BLaER1 treated with 17β-estradiol and CSF1 and Interleukin-3, amounts not matched to agents 10 nM and 100 nM (cell line): ENCODE measurements at regions not wholly inside any gene's neighbourhood (a gene's known extent, or its start where the extent isn't known, plus 50 kb on each side); places are given as distances from the start of the nearest gene placed in this dataset.
A peak's percentile ranks its signal among the peaks of the same experiment; 100 is the strongest.

Experiments
- H3K27ac ChIP-seq, 11 experiments: shearing (Covaris generic); formaldehyde crosslinking; 2 replicates each; pipeline ENCODE4 v1.8.1; 2022
- H3K27me3 ChIP-seq, 11 experiments: shearing (Covaris generic); formaldehyde crosslinking; 2 replicates each; pipeline ENCODE4 v1.8.1; 2022
- H3K36me3 ChIP-seq, 11 experiments: shearing (Covaris generic); formaldehyde crosslinking; 2 replicates each; pipeline ENCODE4 v1.8.1; 2022
- H3K4me1 ChIP-seq, 10 experiments: shearing (Covaris generic); formaldehyde crosslinking; 2 replicates each; pipeline ENCODE4 v1.8.1; 2022
- H3K4me2 ChIP-seq, 11 experiments: shearing (Covaris generic); formaldehyde crosslinking; 2 replicates each; pipeline ENCODE4 v1.8.1; 2022
- H3K4me3 ChIP-seq, 10 experiments: shearing (Covaris generic); formaldehyde crosslinking; 2 replicates each; pipeline ENCODE4 v1.8.1; 2022
- H3K9ac ChIP-seq, 11 experiments: shearing (Covaris generic); formaldehyde crosslinking; 2 replicates each; pipeline ENCODE4 v1.8.1; 2022
- H3K9me3 ChIP-seq, 11 experiments: shearing (Covaris generic); formaldehyde crosslinking; replicated peaks in 1 of 11; 2 replicates each; pipeline ENCODE4 v1.8.1; 2022
- H4K20me1 ChIP-seq, 11 experiments: shearing (Covaris generic); formaldehyde crosslinking; 2 replicates each; pipeline ENCODE4 v1.8.1; 2022
- Cebpa-rat ChIP-seq, 11 experiments: shearing (Covaris generic); IDR thresholded peaks; 2 replicates each; pipeline ENCODE4 v1.8.1; 2022

GRCh38 chr12:20264026-20264425 is 104.3 kb upstream of the PDE3A start:
- H3K27me3 ChIP-seq = no peaks in the 10 kb centered on the region
- no peak overlapping the region for H3K4me2 ChIP-seq
- H3K27ac ChIP-seq = no peak overlapping the region
- H3K4me3 ChIP-seq = no peak overlapping the region
- no peaks in the 10 kb centered on the region for H4K20me1 ChIP-seq
- no peaks in the 10 kb centered on the region for H3K9me3 ChIP-seq
- H3K4me1 ChIP-seq = peaks cover 0 to 9% (median 0%) of the 10 kb centered on the region in 10 experiments; a peak in 1 of 20 replicates
- H3K9ac ChIP-seq = no peak overlapping the region
- no peaks in the 10 kb centered on the region for H3K36me3 ChIP-seq
- no peak for TF ChIP-seq Cebpa-rat (IDR thresholded peaks at IDR 0.05)

GRCh38 chr12:20264608-20265114 is 103.7 kb upstream of the PDE3A start:
- Histone ChIP-seq H3K36me3 (no peaks in the 10 kb centered on the region), H4K20me1 (no peaks in the 10 kb centered on the region), H3K27me3 (no peaks in the 10 kb centered on the region), H3K27ac (no peak overlapping the region), H3K4me3 (no peak overlapping the region), H3K9ac (no peak overlapping the region), H3K4me1 (peaks cover 0 to 9% (median 0%) of the 10 kb centered on the region in 10 experiments; a peak in 1 of 20 replicates), H3K4me2 (no peak overlapping the region), H3K9me3 (no peaks in the 10 kb centered on the region)
- no peak for TF ChIP-seq Cebpa-rat (IDR thresholded peaks at IDR 0.05)

- Histone ChIP-seq H4K20me1 (no peaks in the 10 kb centered on the region), H3K27ac (no peak overlapping the region), H3K27me3 (no peaks in the 10 kb centered on the region), H3K9ac (no peak overlapping the region), H3K9me3 (no peaks in the 10 kb centered on the region), H3K36me3 (no peaks in the 10 kb centered on the region), H3K4me1 (0 out of 20 replicates have a peak, but pooled peaks cover 0 to 9% (median 0%) of the 10 kb centered on the region in 10 experiments), H3K4me3 (no peak overlapping the region), H3K4me2 (0 out of 22 replicates have a peak overlapping the region, but pooled peaks of 1 of the 11 experiments have one; percentile 4)
- no peak for TF ChIP-seq Cebpa-rat (IDR thresholded peaks at IDR 0.05)
Observed at GRCh38 chr12:20268121-20268732, 100.1 kb upstream of the PDE3A start.

GRCh38 chr12:20268771-20269170 is 99.6 kb upstream of the PDE3A start:
- Histone ChIP-seq H3K27ac (no peak overlapping the region), H4K20me1 (no peaks in the 10 kb centered on the region), H3K9ac (no peak overlapping the region), H3K27me3 (no peaks in the 10 kb centered on the region), H3K4me2 (0 out of 22 replicates have a peak overlapping the region, but pooled peaks of 1 of the 11 experiments have one; percentile 4), H3K4me1 (0 out of 20 replicates have a peak, but pooled peaks cover 0 to 9% (median 0%) of the 10 kb centered on the region in 10 experiments), H3K4me3 (no peak overlapping the region), H3K9me3 (no peaks in the 10 kb centered on the region), H3K36me3 (no peaks in the 10 kb centered on the region)
- no peak for TF ChIP-seq Cebpa-rat (IDR thresholded peaks at IDR 0.05)

GRCh38 chr12:20269337-20270067 is 98.8 kb upstream of the PDE3A start:
- Histone ChIP-seq H3K36me3 (no peaks in the 10 kb centered on the region), H3K27me3 (no peaks in the 10 kb centered on the region), H3K27ac (no peak overlapping the region), H3K4me2 (no peak overlapping the region), H3K9me3 (no peaks in the 10 kb centered on the region), H3K4me3 (no peak overlapping the region), H3K4me1 (0 out of 20 replicates have a peak, but pooled peaks cover 0 to 9% (median 0%) of the 10 kb centered on the region in 10 experiments), H4K20me1 (no peaks in the 10 kb centered on the region), H3K9ac (no peak overlapping the region)
- no peak for TF ChIP-seq Cebpa-rat (IDR thresholded peaks at IDR 0.05)

GRCh38 chr12:20270557-20270956 is 97.8 kb upstream of the PDE3A start:
- H3K27ac ChIP-seq = no peak overlapping the region
- 0 out of 20 replicates have a peak, but pooled peaks cover 0 to 9% (median 0%) of the 10 kb centered on the region in 10 experiments for H3K4me1 ChIP-seq
- no peaks in the 10 kb centered on the region for H3K36me3 ChIP-seq
- no peaks in the 10 kb centered on the region for H3K9me3 ChIP-seq
- H4K20me1 ChIP-seq = no peaks in the 10 kb centered on the region
- no peak overlapping the region for H3K4me3 ChIP-seq
- no peaks in the 10 kb centered on the region for H3K27me3 ChIP-seq
- H3K9ac ChIP-seq = no peak overlapping the region
- H3K4me2 ChIP-seq = no peak overlapping the region
- no peak for TF ChIP-seq Cebpa-rat (IDR thresholded peaks at IDR 0.05)

GRCh38 chr12:20272161-20272560 is 96.2 kb upstream of the PDE3A start:
- no peaks in the 10 kb centered on the region for H3K9me3 ChIP-seq
- no peak overlapping the region for H3K4me2 ChIP-seq
- H3K9ac ChIP-seq = no peak overlapping the region
- H3K27ac ChIP-seq = no peak overlapping the region
- no peaks in the 10 kb centered on the region for H3K27me3 ChIP-seq
- 0 out of 20 replicates have a peak, but pooled peaks cover 0 to 9% (median 0%) of the 10 kb centered on the region in 10 experiments for H3K4me1 ChIP-seq
- H4K20me1 ChIP-seq = no peaks in the 10 kb centered on the region
- TF ChIP-seq Cebpa-rat (IDR thresholded peaks at IDR 0.05) = no peak
- H3K4me3 ChIP-seq = no peak overlapping the region
- H3K36me3 ChIP-seq = no peaks in the 10 kb centered on the region

- Histone ChIP-seq H3K9me3 (no peaks in the 10 kb centered on the region), H3K4me1 (0 out of 20 replicates have a peak, but pooled peaks cover 0 to 6% (median 0%) of the 10 kb centered on the region in 10 experiments), H4K20me1 (no peaks in the 10 kb centered on the region), H3K36me3 (no peaks in the 10 kb centered on the region), H3K4me3 (no peak overlapping the region), H3K4me2 (no peak overlapping the region), H3K27ac (no peak overlapping the region), H3K27me3 (no peaks in the 10 kb centered on the region), H3K9ac (no peak overlapping the region)
- TF ChIP-seq Cebpa-rat (IDR thresholded peaks at IDR 0.05) = no peak
Observed at GRCh38 chr12:20272801-20273200, 95.5 kb upstream of the PDE3A start.

GRCh38 chr12:20274008-20274407 is 94.3 kb upstream of the PDE3A start:
- H4K20me1 ChIP-seq = no peaks in the 10 kb centered on the region
- H3K4me1 ChIP-seq = no peaks in the 10 kb centered on the region
- no peak overlapping the region for H3K27ac ChIP-seq
- H3K9me3 ChIP-seq = no peaks in the 10 kb centered on the region
- no peak for TF ChIP-seq Cebpa-rat (IDR thresholded peaks at IDR 0.05)
- no peak overlapping the region for H3K4me2 ChIP-seq
- H3K4me3 ChIP-seq = no peak overlapping the region
- no peaks in the 10 kb centered on the region for H3K36me3 ChIP-seq
- no peak overlapping the region for H3K9ac ChIP-seq
- H3K27me3 ChIP-seq = no peaks in the 10 kb centered on the region
